Astrocyte (in vitro differentiated cells and primary cell): ENCODE measurements at regions not wholly inside any gene's neighbourhood (a gene's known extent, or its start where the extent isn't known, plus 50 kb on each side); places are given as distances from the start of the nearest gene placed in this dataset.

Source experiments
- DNase-seq: peaks from one replicate; pipeline ENCODE4 v3.0.0-alpha.2; 2010; ENCODE audit warnings: low read depth
- FAIRE-seq: peaks from 2 replicates; lab custom pipeline; 2011; peaks lifted over from hg19 to GRCh38; lab: Jason Lieb, UNC
- H2AFZ ChIP-seq: 2 replicates; pipeline ENCODE4 v1.6.0; 2012; ENCODE audit warnings: low read depth, low read length, inconsistent platforms
- H3K27ac ChIP-seq: 2 replicates; pipeline ENCODE4 v1.5.1; 2011; ENCODE audit warnings: low read depth, low read length, inconsistent platforms
- H3K27me3 ChIP-seq: 2 replicates; pipeline ENCODE4 v1.6.0; 2011; ENCODE audit warnings: low read length, inconsistent platforms; ENCODE audit not compliant: insufficient read depth
- H3K36me3 ChIP-seq: 2 replicates; pipeline ENCODE4 v1.5.1; 2011; ENCODE audit warnings: low read length, inconsistent platforms; ENCODE audit not compliant: insufficient read depth
- H3K4me1 ChIP-seq: 2 replicates; pipeline ENCODE4 v1.5.1; 2011; ENCODE audit warnings: low read length, inconsistent platforms; ENCODE audit not compliant: insufficient read depth
- H3K4me2 ChIP-seq: 2 replicates; pipeline ENCODE4 v1.6.0; 2012; ENCODE audit warnings: low read length, inconsistent platforms
- H3K4me3 ChIP-seq: 2 replicates; pipeline ENCODE4 v1.5.1; 2011; ENCODE audit warnings: low read depth, mild to moderate bottlenecking, low read length, inconsistent platforms; ENCODE audit not compliant: insufficient read depth
- H3K79me2 ChIP-seq: 2 replicates; pipeline ENCODE4 v1.6.0; 2012; ENCODE audit warnings: mild to moderate bottlenecking, low read length, inconsistent platforms; ENCODE audit not compliant: insufficient read depth
- H3K9ac ChIP-seq: 2 replicates; pipeline ENCODE4 v1.6.0; 2012; ENCODE audit warnings: mild to moderate bottlenecking, low read length, inconsistent platforms
- H3K9me3 ChIP-seq: 2 replicates; pipeline ENCODE4 v1.5.1; 2012; ENCODE audit warnings: low read depth, mild to moderate bottlenecking, low read length, inconsistent platforms; ENCODE audit not compliant: insufficient read depth
- H4K20me1 ChIP-seq: 2 replicates; pipeline ENCODE4 v1.6.0; 2012; ENCODE audit warnings: low read length, inconsistent platforms; ENCODE audit not compliant: insufficient read depth
- H3K27ac Mint-ChIP-seq: one replicate; pipeline ENCODE4 v1.8.0; 2021; ENCODE audit warnings: mild to moderate bottlenecking, mixed read lengths; ENCODE audit not compliant: unreplicated experiment
- H3K27me3 Mint-ChIP-seq: one replicate; pipeline ENCODE4 v1.8.0; 2021; ENCODE audit warnings: low read depth, mixed read lengths; ENCODE audit not compliant: unreplicated experiment
- H3K36me3 Mint-ChIP-seq: one replicate; pipeline ENCODE4 v1.8.0; 2021; ENCODE audit warnings: low read depth, mixed read lengths; ENCODE audit not compliant: unreplicated experiment
- H3K4me1 Mint-ChIP-seq: one replicate; pipeline ENCODE4 v1.8.0; 2021; ENCODE audit warnings: low read depth, mixed read lengths; ENCODE audit not compliant: unreplicated experiment
- H3K4me3 Mint-ChIP-seq: one replicate; pipeline ENCODE4 v1.8.0; 2021; ENCODE audit warnings: mild to moderate bottlenecking, moderate library complexity, mixed read lengths; ENCODE audit not compliant: unreplicated experiment
- H3K9me3 Mint-ChIP-seq: one replicate; pipeline ENCODE4 v1.8.0; 2021; ENCODE audit warnings: mild to moderate bottlenecking, mixed read lengths; ENCODE audit not compliant: unreplicated experiment
- EZH2 ChIP-seq: IDR thresholded peaks from 2 replicates; pipeline ENCODE4 v1.6.1; 2012; ENCODE audit warnings: mild to moderate bottlenecking, low read length, inconsistent platforms; ENCODE audit not compliant: insufficient read depth
- TF ChIP-seq, protein P1 (sequence below): IDR thresholded peaks from 2 replicates; pipeline ENCODE4 v1.5.1; 2011; ENCODE audit warnings: low read depth, mild to moderate bottlenecking, inconsistent platforms, low read length, moderate library complexity; ENCODE audit not compliant: insufficient read depth

GRCh38 chr3:28066020-28066419 lies 175.4 kb upstream of the CMC1 start:
- Histone ChIP-seq H3K4me2 (no peak overlapping the region), H3K27ac (no peak overlapping the region), H2AFZ (no peak overlapping the region), H3K36me3 (no peaks in the 10 kb centered on the region), H3K4me3 (no peak overlapping the region), H3K9me3 (no peaks in the 10 kb centered on the region), H3K27me3 (no peaks in the 10 kb centered on the region), H3K4me1 (no peaks in the 10 kb centered on the region), H3K79me2 (no peaks in the 10 kb centered on the region), H4K20me1 (no peaks in the 10 kb centered on the region), H3K9ac (no peak overlapping the region)
- H3K36me3 Mint-ChIP-seq: no peaks in the 10 kb centered on the region
- H3K4me3 Mint-ChIP-seq: no peak overlapping the region
- no peak for FAIRE-seq
- H3K4me1 Mint-ChIP-seq: no peaks in the 10 kb centered on the region
- peaks cover 2% of the 10 kb centered on the region for H3K27me3 Mint-ChIP-seq
- DNase-seq: no peak
- H3K27ac Mint-ChIP-seq: no peak overlapping the region
- no peak for TF ChIP-seq EZH2
- TF ChIP-seq, protein P1, sequence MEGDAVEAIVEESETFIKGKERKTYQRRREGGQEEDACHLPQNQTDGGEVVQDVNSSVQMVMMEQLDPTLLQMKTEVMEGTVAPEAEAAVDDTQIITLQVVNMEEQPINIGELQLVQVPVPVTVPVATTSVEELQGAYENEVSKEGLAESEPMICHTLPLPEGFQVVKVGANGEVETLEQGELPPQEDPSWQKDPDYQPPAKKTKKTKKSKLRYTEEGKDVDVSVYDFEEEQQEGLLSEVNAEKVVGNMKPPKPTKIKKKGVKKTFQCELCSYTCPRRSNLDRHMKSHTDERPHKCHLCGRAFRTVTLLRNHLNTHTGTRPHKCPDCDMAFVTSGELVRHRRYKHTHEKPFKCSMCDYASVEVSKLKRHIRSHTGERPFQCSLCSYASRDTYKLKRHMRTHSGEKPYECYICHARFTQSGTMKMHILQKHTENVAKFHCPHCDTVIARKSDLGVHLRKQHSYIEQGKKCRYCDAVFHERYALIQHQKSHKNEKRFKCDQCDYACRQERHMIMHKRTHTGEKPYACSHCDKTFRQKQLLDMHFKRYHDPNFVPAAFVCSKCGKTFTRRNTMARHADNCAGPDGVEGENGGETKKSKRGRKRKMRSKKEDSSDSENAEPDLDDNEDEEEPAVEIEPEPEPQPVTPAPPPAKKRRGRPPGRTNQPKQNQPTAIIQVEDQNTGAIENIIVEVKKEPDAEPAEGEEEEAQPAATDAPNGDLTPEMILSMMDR: no peak
- H3K9me3 Mint-ChIP-seq: no peaks in the 10 kb centered on the region

- H3K27ac Mint-ChIP-seq: no peak overlapping the region
- no peaks in the 10 kb centered on the region for H3K4me1 Mint-ChIP-seq
These were observed 174.4 kb upstream of the CMC1 start for GRCh38 chr3:28067014-28067413.

GRCh38 chr3:28068342-28068741 lies 173.1 kb upstream of the CMC1 start:
- no peak for FAIRE-seq
- no peak overlapping the region for H3K4me3 Mint-ChIP-seq
- H3K9me3 ChIP-seq: no peaks in the 10 kb centered on the region
- H4K20me1 ChIP-seq: no peaks in the 10 kb centered on the region
- peaks cover 2% of the 10 kb centered on the region for H3K27me3 Mint-ChIP-seq
- no peaks in the 10 kb centered on the region for H3K36me3 ChIP-seq
- H3K79me2 ChIP-seq: no peaks in the 10 kb centered on the region
- no peak overlapping the region for H3K27ac Mint-ChIP-seq
- H3K27ac ChIP-seq: no peak overlapping the region
- no peak overlapping the region for H3K4me2 ChIP-seq
- no peaks in the 10 kb centered on the region for H3K9me3 Mint-ChIP-seq
- no peak for DNase-seq
- no peaks in the 10 kb centered on the region for H3K4me1 Mint-ChIP-seq
- no peaks in the 10 kb centered on the region for H3K27me3 ChIP-seq
- no peak overlapping the region for H3K4me3 ChIP-seq
- H2AFZ ChIP-seq: no peak overlapping the region
- no peak for TF ChIP-seq EZH2
- TF ChIP-seq, protein P1: no peak
- no peak overlapping the region for H3K9ac ChIP-seq
- H3K4me1 ChIP-seq: no peaks in the 10 kb centered on the region
- H3K36me3 Mint-ChIP-seq: no peaks in the 10 kb centered on the region

More at GRCh38 chr3:28067014-28067413, 174.4 kb upstream of the CMC1 start:
- no peak overlapping the region for H3K4me2 ChIP-seq
- H3K36me3 ChIP-seq: no peaks in the 10 kb centered on the region
- no peaks in the 10 kb centered on the region for H3K9me3 ChIP-seq
- no peaks in the 10 kb centered on the region for H3K79me2 ChIP-seq
- Mint-ChIP-seq H3K27me3 (peaks cover 2% of the 10 kb centered on the region), H3K4me3 (no peak overlapping the region), H3K9me3 (no peaks in the 10 kb centered on the region), H3K36me3 (no peaks in the 10 kb centered on the region)
- H3K9ac ChIP-seq: no peak overlapping the region
- H3K4me3 ChIP-seq: no peak overlapping the region
- no peak for TF ChIP-seq EZH2
- TF ChIP-seq, protein P1: no peak
- H3K4me1 ChIP-seq: no peaks in the 10 kb centered on the region
- no peak overlapping the region for H2AFZ ChIP-seq
- FAIRE-seq (no peak), DNase-seq (no peak)
- H3K27ac ChIP-seq: no peak overlapping the region
- no peaks in the 10 kb centered on the region for H4K20me1 ChIP-seq
- no peaks in the 10 kb centered on the region for H3K27me3 ChIP-seq
